Stimulated activated CD8-positive, alpha-beta memory T cell treated with anti-CD3 and anti-CD28 coated beads, Interleukin-4, amount 100 ng/mL, for 48 hours (primary cell): ENCODE measurements at regions not wholly inside any gene's neighbourhood (a gene's known extent, or its start where the extent isn't known, plus 50 kb on each side); places are given as distances from the start of the nearest gene placed in this dataset.

ENCODE experiments used
- DNase-seq: peaks from one replicate; pipeline ENCODE4 v3.0.0-alpha.2; 2020

GRCh38 chr10:10368951-10369576 is 648.6 kb upstream of the CELF2 start:
- DNase-seq, result no peak

GRCh38 chr10:10385831-10386230 is 631.8 kb upstream of the CELF2 start:
- no peak for DNase-seq

- DNase-seq, result no peak
Measured at GRCh38 chr10:10389182-10389581, 628.5 kb upstream of the CELF2 start.

GRCh38 chr10:10392511-10392910 is 625.2 kb upstream of the CELF2 start:
- no peak for DNase-seq

- DNase-seq, result no peak
Measured at GRCh38 chr10:10394933-10395658, 622.6 kb upstream of the CELF2 start.

GRCh38 chr10:10396601-10397000 is 621.1 kb upstream of the CELF2 start:
- DNase-seq, result no peak

- no peak for DNase-seq
Measured at GRCh38 chr10:10397906-10398305, 619.8 kb upstream of the CELF2 start.

GRCh38 chr10:10403762-10404161 is 613.9 kb upstream of the CELF2 start:
- no peak for DNase-seq

- DNase-seq, result no peak
Measured at GRCh38 chr10:10417671-10418070, 600.0 kb upstream of the CELF2 start.

- DNase-seq, result no peak
Measured at GRCh38 chr10:10418387-10418786, 599.3 kb upstream of the CELF2 start.

- no peak for DNase-seq
Measured at GRCh38 chr10:10421071-10421470, 596.6 kb upstream of the CELF2 start.

GRCh38 chr10:10431422-10432066 is 586.1 kb upstream of the CELF2 start:
- DNase-seq, result no peak

- DNase-seq, result no peak
Measured at GRCh38 chr10:10432296-10433035, 585.2 kb upstream of the CELF2 start.

GRCh38 chr10:10434312-10434711 is 583.4 kb upstream of the CELF2 start:
- no peak for DNase-seq

- DNase-seq, result no peak
Measured at GRCh38 chr10:10437886-10438285, 579.8 kb upstream of the CELF2 start.

GRCh38 chr10:10438335-10439100 is 579.2 kb upstream of the CELF2 start:
- DNase-seq, result no peak

GRCh38 chr10:10456856-10457255 is 560.8 kb upstream of the CELF2 start:
- no peak for DNase-seq

GRCh38 chr10:10460451-10460850 is 557.2 kb upstream of the CELF2 start:
- DNase-seq, result no peak

GRCh38 chr10:10462151-10462941 is 555.3 kb upstream of the CELF2 start:
- DNase-seq, result no peak

GRCh38 chr10:10471758-10472157 is 545.9 kb upstream of the CELF2 start:
- no peak for DNase-seq

- DNase-seq, result no peak
Measured at GRCh38 chr10:10475812-10476211, 541.9 kb upstream of the CELF2 start.

- no peak for DNase-seq
Measured at GRCh38 chr10:10477844-10478243, 539.8 kb upstream of the CELF2 start.
